IPS-15b (cell line): ENCODE measurements at regions not wholly inside any gene's neighbourhood (a gene's known extent, or its start where the extent isn't known, plus 50 kb on each side); places are given as distances from the start of the nearest gene placed in this dataset.

Source experiments
- H3K27me3 ChIP-seq: one replicate; pipeline ENCODE4 v1.6.1; 2013; ENCODE audit warnings: low read length; ENCODE audit not compliant: control insufficient read depth, insufficient read depth
- H3K36me3 ChIP-seq: one replicate; pipeline ENCODE4 v1.6.1; 2013; ENCODE audit warnings: low read length; ENCODE audit not compliant: control insufficient read depth, insufficient read depth
- H3K4me1 ChIP-seq: one replicate; pipeline ENCODE4 v1.6.1; 2013; ENCODE audit warnings: mild to moderate bottlenecking, low read length; ENCODE audit not compliant: control insufficient read depth, insufficient read depth
- H3K4me3 ChIP-seq: one replicate; pipeline ENCODE4 v1.5.1; 2013; ENCODE audit warnings: low read depth, low read length
- H3K9ac ChIP-seq: one replicate; pipeline ENCODE4 v1.6.1; 2013; ENCODE audit warnings: low read depth, mild to moderate bottlenecking, low read length
- H3K9me3 ChIP-seq: one replicate; pipeline ENCODE4 v1.6.1; 2013; ENCODE audit warnings: mild to moderate bottlenecking, low read length; ENCODE audit not compliant: control insufficient read depth, insufficient read depth

GRCh38 chr13:65999411-65999810 lies 1230.7 kb downstream of the PCDH9 start:
- Histone ChIP-seq H3K27me3 (no peaks in the 10 kb centered on the region), H3K4me1 (no peaks in the 10 kb centered on the region), H3K4me3 (no peak overlapping the region), H3K9ac (no peak overlapping the region), H3K36me3 (no peaks in the 10 kb centered on the region), H3K9me3 (no peaks in the 10 kb centered on the region)

GRCh38 chr13:65990684-65991083 lies 1239.5 kb downstream of the PCDH9 start:
- no peak overlapping the region for H3K9ac ChIP-seq
- H3K4me1 ChIP-seq: no peaks in the 10 kb centered on the region
- no peaks in the 10 kb centered on the region for H3K27me3 ChIP-seq
- H3K9me3 ChIP-seq: no peaks in the 10 kb centered on the region
- H3K36me3 ChIP-seq: no peaks in the 10 kb centered on the region
- no peak overlapping the region for H3K4me3 ChIP-seq

- H3K27me3 ChIP-seq: no peaks in the 10 kb centered on the region
- no peaks in the 10 kb centered on the region for H3K36me3 ChIP-seq
- no peaks in the 10 kb centered on the region for H3K4me1 ChIP-seq
- H3K9me3 ChIP-seq: no peaks in the 10 kb centered on the region
- no peak overlapping the region for H3K9ac ChIP-seq
- no peak overlapping the region for H3K4me3 ChIP-seq
Observed at GRCh38 chr13:65985612-65986011, 1244.5 kb downstream of the PCDH9 start.

- Histone ChIP-seq H3K27me3 (no peaks in the 10 kb centered on the region), H3K4me1 (no peaks in the 10 kb centered on the region), H3K9me3 (no peaks in the 10 kb centered on the region), H3K36me3 (no peaks in the 10 kb centered on the region), H3K4me3 (no peak overlapping the region), H3K9ac (no peak overlapping the region)
Observed at GRCh38 chr13:65977525-65977924, 1252.6 kb downstream of the PCDH9 start.

GRCh38 chr13:65971541-65971940 lies 1258.6 kb downstream of the PCDH9 start:
- H3K4me3 ChIP-seq: no peak overlapping the region
- no peak overlapping the region for H3K9ac ChIP-seq
- H3K9me3 ChIP-seq: no peaks in the 10 kb centered on the region
- no peaks in the 10 kb centered on the region for H3K4me1 ChIP-seq
- H3K27me3 ChIP-seq: no peaks in the 10 kb centered on the region
- no peaks in the 10 kb centered on the region for H3K36me3 ChIP-seq

- H3K27me3 ChIP-seq: no peaks in the 10 kb centered on the region
- no peaks in the 10 kb centered on the region for H3K36me3 ChIP-seq
- H3K9me3 ChIP-seq: no peaks in the 10 kb centered on the region
- no peak overlapping the region for H3K9ac ChIP-seq
- H3K4me1 ChIP-seq: no peaks in the 10 kb centered on the region
- H3K4me3 ChIP-seq: no peak overlapping the region
Observed at GRCh38 chr13:65966991-65967451, 1263.1 kb downstream of the PCDH9 start.

GRCh38 chr13:65965501-65965900 lies 1264.6 kb downstream of the PCDH9 start:
- no peak overlapping the region for H3K9ac ChIP-seq
- H3K4me1 ChIP-seq: no peaks in the 10 kb centered on the region
- H3K9me3 ChIP-seq: no peaks in the 10 kb centered on the region
- H3K36me3 ChIP-seq: no peaks in the 10 kb centered on the region
- H3K4me3 ChIP-seq: no peak overlapping the region
- H3K27me3 ChIP-seq: no peaks in the 10 kb centered on the region

- Histone ChIP-seq H3K27me3 (no peaks in the 10 kb centered on the region), H3K36me3 (no peaks in the 10 kb centered on the region), H3K4me3 (no peak overlapping the region), H3K9me3 (no peaks in the 10 kb centered on the region), H3K4me1 (no peaks in the 10 kb centered on the region), H3K9ac (no peak overlapping the region)
Observed at GRCh38 chr13:65964672-65965071, 1265.5 kb downstream of the PCDH9 start.

- no peaks in the 10 kb centered on the region for H3K27me3 ChIP-seq
- H3K9ac ChIP-seq: no peak overlapping the region
- H3K36me3 ChIP-seq: no peaks in the 10 kb centered on the region
- no peak overlapping the region for H3K4me3 ChIP-seq
- H3K4me1 ChIP-seq: no peaks in the 10 kb centered on the region
- H3K9me3 ChIP-seq: no peaks in the 10 kb centered on the region
Observed at GRCh38 chr13:65959305-65959704, 1270.8 kb downstream of the PCDH9 start.

GRCh38 chr13:65946387-65946786 lies 1283.7 kb downstream of the PCDH9 start:
- Histone ChIP-seq H3K4me1 (no peaks in the 10 kb centered on the region), H3K4me3 (no peak overlapping the region), H3K9me3 (no peaks in the 10 kb centered on the region), H3K27me3 (no peaks in the 10 kb centered on the region), H3K9ac (no peak overlapping the region), H3K36me3 (no peaks in the 10 kb centered on the region)

- no peaks in the 10 kb centered on the region for H3K27me3 ChIP-seq
- H3K4me3 ChIP-seq: no peak overlapping the region
- no peaks in the 10 kb centered on the region for H3K36me3 ChIP-seq
- H3K9me3 ChIP-seq: no peaks in the 10 kb centered on the region
- no peak overlapping the region for H3K9ac ChIP-seq
- no peaks in the 10 kb centered on the region for H3K4me1 ChIP-seq
Observed at GRCh38 chr13:65943708-65944107, 1286.4 kb downstream of the PCDH9 start.

- H3K9me3 ChIP-seq: no peaks in the 10 kb centered on the region
- H3K36me3 ChIP-seq: no peaks in the 10 kb centered on the region
- no peak overlapping the region for H3K9ac ChIP-seq
- no peaks in the 10 kb centered on the region for H3K4me1 ChIP-seq
- H3K27me3 ChIP-seq: no peaks in the 10 kb centered on the region
- H3K4me3 ChIP-seq: no peak overlapping the region
Observed at GRCh38 chr13:65943024-65943423, 1287.1 kb downstream of the PCDH9 start.

GRCh38 chr13:65940720-65941119 lies 1289.4 kb downstream of the PCDH9 start:
- no peaks in the 10 kb centered on the region for H3K36me3 ChIP-seq
- no peaks in the 10 kb centered on the region for H3K4me1 ChIP-seq
- H3K4me3 ChIP-seq: no peak overlapping the region
- no peaks in the 10 kb centered on the region for H3K9me3 ChIP-seq
- H3K27me3 ChIP-seq: no peaks in the 10 kb centered on the region
- H3K9ac ChIP-seq: no peak overlapping the region
